Stimulated activated naive CD8-positive, alpha-beta T cell treated with anti-CD3 and anti-CD28 coated beads, Interleukin-15, Interleukin-2, amounts not matched to agents 100 ng/mL and 50 ng/mL, for 24 hours (primary cell): ENCODE measurements at regions not wholly inside any gene's neighbourhood (a gene's known extent, or its start where the extent isn't known, plus 50 kb on each side); places are given as distances from the start of the nearest gene placed in this dataset.

ENCODE experiments used
- H3K27ac Mint-ChIP-seq: one replicate; pipeline ENCODE4 v1.8.0; 2021; ENCODE audit warnings: mild to moderate bottlenecking, mixed read lengths
- H3K27me3 Mint-ChIP-seq: one replicate; pipeline ENCODE4 v1.8.0; 2021; ENCODE audit warnings: mixed read lengths
- H3K36me3 Mint-ChIP-seq: one replicate; pipeline ENCODE4 v1.8.0; 2021; ENCODE audit warnings: low read depth, mixed read lengths
- H3K4me1 Mint-ChIP-seq: one replicate; pipeline ENCODE4 v1.8.0; 2021; ENCODE audit warnings: low read depth, mixed read lengths
- H3K4me3 Mint-ChIP-seq: one replicate; pipeline ENCODE4 v1.8.0; 2021; ENCODE audit warnings: mild to moderate bottlenecking, mixed read lengths
- H3K9me3 Mint-ChIP-seq: one replicate; pipeline ENCODE4 v1.8.0; 2021; ENCODE audit warnings: mixed read lengths

- Mint-ChIP-seq H3K4me1 (no peaks in the 10 kb centered on the region), H3K36me3 (no peaks in the 10 kb centered on the region), H3K9me3 (no peaks in the 10 kb centered on the region)
Measured at GRCh38 chr6:141598487-141598886, 534.2 kb upstream of the GJE1 start.

GRCh38 chr6:141594874-141595273 lies 537.9 kb upstream of the GJE1 start:
- Mint-ChIP-seq H3K27ac (no peak overlapping the region), H3K4me1 (no peaks in the 10 kb centered on the region), H3K9me3 (no peaks in the 10 kb centered on the region), H3K27me3 (no peaks in the 10 kb centered on the region), H3K4me3 (no peak overlapping the region), H3K36me3 (no peaks in the 10 kb centered on the region)

More at GRCh38 chr6:141598487-141598886, 534.2 kb upstream of the GJE1 start:
- Mint-ChIP-seq H3K4me3 (no peak overlapping the region), H3K27ac (no peak overlapping the region), H3K27me3 (no peaks in the 10 kb centered on the region)

DNA sequence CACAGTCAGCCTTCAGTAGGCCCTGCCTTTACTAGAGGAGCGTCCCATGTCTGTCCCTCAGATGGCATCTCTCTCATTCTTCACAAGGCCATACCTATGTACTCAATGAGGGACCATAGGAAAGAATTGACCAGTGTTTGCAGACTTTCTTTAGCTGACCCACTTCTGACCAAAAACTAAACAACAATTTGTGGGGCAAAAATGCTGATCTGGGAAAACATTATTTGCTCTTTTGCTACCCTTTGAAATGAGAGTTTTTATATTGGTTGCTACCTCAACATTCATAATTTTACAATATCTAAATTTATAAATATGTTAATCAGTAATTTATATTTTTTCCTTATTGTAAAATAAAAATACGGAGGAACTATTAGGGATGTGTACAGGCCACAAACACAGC lies 539.4 kb upstream of the GJE1 start:
- no peaks in the 10 kb centered on the region for H3K36me3 Mint-ChIP-seq

GRCh38 chr6:141587482-141588266 lies 545.1 kb upstream of the GJE1 start:
- H3K4me1 Mint-ChIP-seq, result no peaks in the 10 kb centered on the region
- no peaks in the 10 kb centered on the region for H3K9me3 Mint-ChIP-seq
- no peaks in the 10 kb centered on the region for H3K36me3 Mint-ChIP-seq
- no peak overlapping the region for H3K27ac Mint-ChIP-seq
- no peak overlapping the region for H3K4me3 Mint-ChIP-seq
- peaks cover 16% of the 10 kb centered on the region for H3K27me3 Mint-ChIP-seq

More for the DNA sequence above, 539.4 kb upstream of the GJE1 start:
- no peaks in the 10 kb centered on the region for H3K27me3 Mint-ChIP-seq
- H3K4me1 Mint-ChIP-seq, result no peaks in the 10 kb centered on the region
- no peak overlapping the region for H3K4me3 Mint-ChIP-seq
- H3K27ac Mint-ChIP-seq, result no peak overlapping the region
- no peaks in the 10 kb centered on the region for H3K9me3 Mint-ChIP-seq

- H3K27me3 Mint-ChIP-seq, result peaks cover 16% of the 10 kb centered on the region
- no peaks in the 10 kb centered on the region for H3K36me3 Mint-ChIP-seq
- H3K9me3 Mint-ChIP-seq, result no peaks in the 10 kb centered on the region
- H3K27ac Mint-ChIP-seq, result no peak overlapping the region
- H3K4me3 Mint-ChIP-seq, result no peak overlapping the region
- H3K4me1 Mint-ChIP-seq, result no peaks in the 10 kb centered on the region
Measured at GRCh38 chr6:141580988-141581552, 551.7 kb upstream of the GJE1 start.

GRCh38 chr6:141580131-141580530 lies 552.6 kb upstream of the GJE1 start:
- Mint-ChIP-seq H3K27ac (no peak overlapping the region), H3K36me3 (no peaks in the 10 kb centered on the region), H3K4me3 (no peak overlapping the region), H3K27me3 (peaks cover 9% of the 10 kb centered on the region), H3K9me3 (no peaks in the 10 kb centered on the region), H3K4me1 (no peaks in the 10 kb centered on the region)

DNA sequence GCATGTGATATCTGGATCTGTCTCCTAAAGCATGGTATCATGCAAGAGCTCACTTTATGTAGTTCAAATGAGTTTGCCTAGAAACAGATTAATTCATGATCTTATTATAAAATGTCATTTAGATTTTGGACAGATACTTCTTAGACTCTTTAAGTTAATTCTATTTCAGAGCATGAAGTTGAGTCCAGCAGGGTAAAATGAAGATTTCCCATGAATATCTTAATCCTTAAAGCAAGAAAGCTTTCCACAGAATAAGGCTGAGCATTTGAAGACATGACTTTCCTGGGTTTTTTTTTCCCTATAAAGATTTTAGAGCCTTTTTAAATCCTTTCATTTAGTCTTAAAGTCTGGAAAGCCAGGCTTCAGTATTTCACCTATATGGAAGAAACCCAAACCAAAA lies 556.0 kb upstream of the GJE1 start:
- Mint-ChIP-seq H3K27ac (no peak overlapping the region), H3K27me3 (peaks cover 3% of the 10 kb centered on the region)

DNA sequence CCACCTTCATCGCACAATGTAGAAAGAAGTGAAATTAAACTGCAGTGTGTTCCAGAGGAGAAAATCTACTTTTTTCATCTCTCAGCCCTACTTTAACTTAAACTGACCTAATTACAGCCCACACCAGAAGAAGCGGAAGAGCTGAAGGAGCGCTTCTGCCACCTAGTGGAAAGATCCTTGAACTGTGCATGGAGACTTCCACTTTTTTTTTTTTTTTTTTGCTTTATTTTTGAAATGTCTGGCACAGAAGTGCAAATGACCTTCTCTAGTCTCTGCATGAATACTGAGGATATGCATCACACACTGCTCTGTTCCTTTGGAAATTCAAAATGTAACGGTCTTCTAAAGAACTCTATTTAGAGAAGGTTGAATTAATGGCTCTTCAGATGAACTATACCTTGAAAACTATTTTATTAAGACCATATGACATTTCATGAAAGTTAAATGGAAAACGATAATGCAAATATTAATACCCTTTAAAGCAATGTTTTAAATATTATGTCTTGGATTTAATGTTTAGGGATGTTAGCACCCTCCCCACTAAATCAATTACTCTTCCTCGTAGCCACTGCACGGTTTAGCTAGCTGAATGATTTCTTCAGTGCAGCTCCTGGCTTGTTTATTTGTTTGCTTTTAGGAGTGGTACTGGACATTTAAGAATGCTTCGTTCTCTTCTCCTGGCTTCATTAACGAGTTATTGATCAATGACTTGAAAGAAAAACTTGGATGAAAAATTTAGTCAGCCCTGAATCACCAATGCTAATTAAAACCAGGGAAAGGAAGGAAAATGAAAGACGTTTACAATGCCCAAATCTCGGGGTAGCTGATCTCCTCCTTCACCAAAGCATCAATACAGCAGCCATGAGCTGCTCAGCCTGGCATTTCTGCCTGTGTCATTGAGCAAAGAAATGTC lies 569.6 kb upstream of the GJE1 start:
- Mint-ChIP-seq H3K4me1 (peaks cover 13% of the 10 kb centered on the region), H3K27ac (peak overlapping the region; percentile 89), H3K27me3 (no peaks in the 10 kb centered on the region), H3K4me3 (peak overlapping the region; percentile 82), H3K9me3 (no peaks in the 10 kb centered on the region), H3K36me3 (no peaks in the 10 kb centered on the region)

More for the DNA sequence above, 556.0 kb upstream of the GJE1 start:
- Mint-ChIP-seq H3K9me3 (no peaks in the 10 kb centered on the region), H3K36me3 (no peaks in the 10 kb centered on the region), H3K4me3 (no peak overlapping the region), H3K4me1 (no peaks in the 10 kb centered on the region)

DNA sequence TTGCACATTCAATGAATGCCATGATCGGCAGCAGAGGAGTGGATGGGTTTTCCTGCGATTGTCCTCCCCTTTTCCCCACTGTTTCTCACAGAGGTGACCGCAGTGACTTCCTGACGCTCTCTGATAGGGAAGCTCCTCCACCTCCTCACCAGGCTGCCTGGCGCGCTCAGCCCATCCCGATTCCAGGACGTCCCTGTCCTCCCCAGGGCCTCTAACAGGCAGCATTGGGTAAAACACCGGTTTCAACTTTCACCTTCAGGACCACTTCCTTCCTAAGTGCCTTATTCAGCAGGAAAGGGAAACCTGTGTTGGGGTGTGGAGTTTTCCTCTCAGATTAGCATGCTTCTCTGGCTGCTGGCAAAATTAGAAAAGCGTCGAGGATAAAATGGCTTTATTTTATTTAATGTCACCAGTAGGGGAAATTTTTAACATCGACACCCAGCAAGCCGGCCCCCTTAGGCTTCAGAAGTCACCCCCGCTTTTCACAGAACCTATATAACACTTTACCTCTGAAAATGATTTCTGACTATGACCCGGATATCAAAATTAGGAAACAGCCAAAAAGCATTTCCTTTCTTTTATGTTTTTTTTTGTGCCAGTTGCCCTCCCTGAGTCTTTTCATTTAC lies 570.4 kb upstream of the GJE1 start:
- Mint-ChIP-seq H3K4me1 (peaks cover 13% of the 10 kb centered on the region), H3K36me3 (no peaks in the 10 kb centered on the region), H3K4me3 (peak overlapping the region; percentile 82), H3K27me3 (no peaks in the 10 kb centered on the region), H3K27ac (peak overlapping the region; percentile 89), H3K9me3 (no peaks in the 10 kb centered on the region)

DNA sequence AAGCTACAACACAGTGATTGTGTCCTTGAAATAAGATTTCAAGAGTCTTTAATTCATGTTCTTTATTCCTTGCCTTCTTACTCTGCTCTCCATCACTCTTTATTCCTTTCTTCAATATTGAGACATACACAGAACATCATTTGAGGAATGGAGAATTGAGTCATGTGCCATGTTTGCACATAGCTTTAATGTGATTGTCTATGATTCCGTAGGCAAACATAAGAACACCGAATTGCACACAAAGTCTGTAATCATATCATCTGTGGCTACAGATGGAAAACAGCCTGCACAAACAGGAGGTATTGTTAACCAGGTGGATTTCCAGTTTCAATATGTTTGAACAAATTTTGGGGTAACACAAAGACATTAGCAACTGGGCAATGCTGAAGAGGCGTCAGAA lies 571.6 kb upstream of the GJE1 start:
- Mint-ChIP-seq H3K9me3 (no peaks in the 10 kb centered on the region), H3K4me3 (no peak overlapping the region), H3K27ac (no peak overlapping the region), H3K27me3 (no peaks in the 10 kb centered on the region), H3K36me3 (no peaks in the 10 kb centered on the region), H3K4me1 (peaks cover 13% of the 10 kb centered on the region)

DNA sequence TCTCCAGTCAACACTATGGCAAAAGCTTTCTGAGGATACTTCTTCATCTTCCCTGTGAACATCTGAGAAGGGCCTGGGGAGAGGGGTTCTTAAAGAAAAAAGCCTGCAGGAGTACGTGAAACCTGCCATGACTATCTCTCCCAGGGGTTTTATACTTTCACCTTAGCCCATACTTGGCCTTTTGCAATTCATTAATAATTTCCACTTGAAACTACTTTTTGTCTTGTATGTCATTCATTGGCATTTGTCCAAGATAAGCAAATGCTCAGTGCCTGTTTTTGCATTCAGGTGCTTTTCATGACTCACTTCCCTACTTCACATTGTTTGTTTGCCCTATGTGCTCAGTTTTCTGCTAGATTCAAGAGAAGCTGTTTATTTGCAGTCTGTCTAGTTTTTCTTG lies 580.3 kb upstream of the GJE1 start:
- Mint-ChIP-seq H3K27ac (no peak overlapping the region), H3K4me3 (no peak overlapping the region), H3K9me3 (peaks cover 16% of the 10 kb centered on the region), H3K27me3 (no peaks in the 10 kb centered on the region), H3K4me1 (peaks cover 15% of the 10 kb centered on the region), H3K36me3 (peaks cover 18% of the 10 kb centered on the region)

DNA sequence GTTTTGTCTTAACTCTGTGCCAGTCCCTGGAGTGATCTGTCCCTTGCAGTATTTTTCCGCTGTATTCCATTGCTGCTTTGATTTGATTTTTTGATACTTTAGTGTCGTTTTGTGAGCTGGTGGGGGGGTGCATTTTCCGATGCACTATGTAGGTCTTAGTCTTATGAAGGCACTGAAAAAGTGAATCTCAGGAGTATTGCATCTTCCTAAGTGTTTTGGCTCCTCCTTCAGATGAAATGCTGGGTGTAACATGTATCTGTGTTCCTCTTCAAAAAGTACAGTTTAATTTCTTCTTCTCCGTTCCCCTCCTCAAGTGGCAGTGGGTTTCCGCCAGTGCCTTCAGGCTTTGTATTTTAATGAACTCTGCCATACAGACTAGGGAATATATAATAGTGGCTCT lies 580.7 kb upstream of the GJE1 start:
- Mint-ChIP-seq H3K27me3 (no peaks in the 10 kb centered on the region), H3K27ac (no peak overlapping the region), H3K9me3 (peaks cover 16% of the 10 kb centered on the region), H3K4me3 (no peak overlapping the region), H3K4me1 (peaks cover 15% of the 10 kb centered on the region), H3K36me3 (peaks cover 18% of the 10 kb centered on the region)

GRCh38 chr6:141551318-141551717 lies 581.4 kb upstream of the GJE1 start:
- no peak overlapping the region for H3K4me3 Mint-ChIP-seq
- peaks cover 15% of the 10 kb centered on the region for H3K4me1 Mint-ChIP-seq
- peaks cover 16% of the 10 kb centered on the region for H3K9me3 Mint-ChIP-seq
- no peak overlapping the region for H3K27ac Mint-ChIP-seq
- H3K27me3 Mint-ChIP-seq, result no peaks in the 10 kb centered on the region
- H3K36me3 Mint-ChIP-seq, result peaks cover 18% of the 10 kb centered on the region

DNA sequence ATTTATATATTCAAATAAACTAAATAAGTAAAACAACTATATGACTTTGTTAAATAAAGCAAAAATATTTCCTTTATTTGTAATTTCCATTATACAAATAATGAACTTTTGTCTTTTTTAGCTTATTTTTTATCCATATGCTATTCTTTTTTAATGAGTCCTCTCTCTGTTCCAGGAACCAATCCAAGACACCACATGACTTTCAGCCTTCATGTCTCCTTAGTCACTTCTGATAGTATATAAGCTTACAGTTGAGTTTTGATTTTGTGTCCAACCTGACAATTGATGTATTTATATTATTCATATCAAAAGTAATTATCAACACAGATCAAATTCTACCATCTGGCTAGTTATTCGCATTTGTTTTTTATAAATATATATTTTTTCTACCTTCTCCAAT lies 582.3 kb upstream of the GJE1 start:
- Mint-ChIP-seq H3K9me3 (peaks cover 16% of the 10 kb centered on the region), H3K4me3 (no peak overlapping the region), H3K4me1 (peaks cover 15% of the 10 kb centered on the region), H3K27me3 (no peaks in the 10 kb centered on the region), H3K36me3 (peaks cover 18% of the 10 kb centered on the region), H3K27ac (no peak overlapping the region)

GRCh38 chr6:141548966-141549365 lies 583.8 kb upstream of the GJE1 start:
- no peaks in the 10 kb centered on the region for H3K27me3 Mint-ChIP-seq
- peaks cover 16% of the 10 kb centered on the region for H3K9me3 Mint-ChIP-seq
- peaks cover 13% of the 10 kb centered on the region for H3K4me1 Mint-ChIP-seq
- H3K4me3 Mint-ChIP-seq, result no peak overlapping the region
- no peak overlapping the region for H3K27ac Mint-ChIP-seq
- H3K36me3 Mint-ChIP-seq, result peaks cover 18% of the 10 kb centered on the region
